Activated CD8-positive, alpha-beta T cell treated with anti-CD3 and anti-CD28 coated beads for 36 hours (primary cell): ENCODE measurements at regions not wholly inside any gene's neighbourhood (a gene's known extent, or its start where the extent isn't known, plus 50 kb on each side); places are given as distances from the start of the nearest gene placed in this dataset.

ENCODE experiments used
- ATAC-seq: fragments of 200-7000 bp; cut with Tn5 transposase; one replicate; pipeline ENCODE4 v1.10.0; 2021; ENCODE audit warnings: mild to moderate bottlenecking, moderate library complexity
- CTCF ChIA-PET: fragments of 350-600 bp; sonication (Branson Sonifier 250); formaldehyde crosslinking; loops from one replicate; lab custom pipeline; 2021; ENCODE audit warnings: antibody characterized with exemption; lab: Charles Lee
- POLR2A ChIA-PET: fragments of 350-600 bp; sonication (Branson Sonifier 250); formaldehyde crosslinking; loops from one replicate; lab custom pipeline; 2021; ENCODE audit warnings: antibody characterized with exemption; lab: Charles Lee
- DNase-seq: peaks from one replicate; pipeline ENCODE4 v3.0.0-alpha.2; 2020
- H3K27ac Mint-ChIP-seq: one replicate; pipeline ENCODE4 v1.8.0; 2021; ENCODE audit warnings: mild to moderate bottlenecking, mixed read lengths
- H3K27me3 Mint-ChIP-seq: one replicate; pipeline ENCODE4 v1.8.0; 2021; ENCODE audit warnings: mixed read lengths
- H3K36me3 Mint-ChIP-seq: one replicate; pipeline ENCODE4 v1.8.0; 2021; ENCODE audit warnings: low read depth, mixed read lengths
- H3K4me1 Mint-ChIP-seq: one replicate; pipeline ENCODE4 v1.8.0; 2021; ENCODE audit warnings: low read depth, mixed read lengths
- H3K4me3 Mint-ChIP-seq: one replicate; pipeline ENCODE4 v1.8.0; 2021; ENCODE audit warnings: mild to moderate bottlenecking, moderate library complexity, mixed read lengths
- H3K9me3 Mint-ChIP-seq: one replicate; pipeline ENCODE4 v1.8.0; 2021; ENCODE audit warnings: mixed read lengths
- CTCF ChIP-seq: fragments of 200-600 bp; IDR thresholded peaks from one replicate; pipeline ENCODE4 v1.8.0; 2022; ENCODE audit warnings: antibody characterized with exemption, mild to moderate bottlenecking
- intact Hi-C: fragments of 100-400 bp; cut with micrococcal nuclease; formaldehyde crosslinking; loops from one replicate; pipeline ENCODE4 v1.10.0; 2022

- H3K4me3 Mint-ChIP-seq = no peak overlapping the region
- peaks cover 22% of the 10 kb centered on the region for H3K9me3 Mint-ChIP-seq
- no peak for DNase-seq
- no peak for ATAC-seq
- no peaks in the 10 kb centered on the region for H3K4me1 Mint-ChIP-seq
- H3K36me3 Mint-ChIP-seq = peaks cover 3% of the 10 kb centered on the region
- TF ChIP-seq CTCF = no peak
- H3K27ac Mint-ChIP-seq = no peak overlapping the region
- intact Hi-C loops = no loop called here
- peaks cover 2% of the 10 kb centered on the region for H3K27me3 Mint-ChIP-seq
- CTCF ChIA-PET = no interaction called here
- POLR2A ChIA-PET = no interaction called here
These were observed 258.6 kb upstream of the KCNMB2 start for GRCh38 chr3:178277605-178278004.

- H3K36me3 Mint-ChIP-seq = peaks cover 3% of the 10 kb centered on the region
- TF ChIP-seq CTCF = no peak
- CTCF ChIA-PET = no interaction called here
- no peaks in the 10 kb centered on the region for H3K4me1 Mint-ChIP-seq
- intact Hi-C loops = no loop called here
- peaks cover 5% of the 10 kb centered on the region for H3K27me3 Mint-ChIP-seq
- H3K27ac Mint-ChIP-seq = no peak overlapping the region
- H3K9me3 Mint-ChIP-seq = peaks cover 23% of the 10 kb centered on the region
- no peak for ATAC-seq
- POLR2A ChIA-PET = no interaction called here
- DNase-seq = no peak
- H3K4me3 Mint-ChIP-seq = no peak overlapping the region
These were observed 252.7 kb upstream of the KCNMB2 start for GRCh38 chr3:178283561-178283960.

- no peak overlapping the region for H3K27ac Mint-ChIP-seq
- H3K27me3 Mint-ChIP-seq = peaks cover 5% of the 10 kb centered on the region
- no peaks in the 10 kb centered on the region for H3K4me1 Mint-ChIP-seq
- intact Hi-C loops = no loop called here
- POLR2A ChIA-PET = no interaction called here
- CTCF ChIA-PET = no interaction called here
- ATAC-seq (no peak), DNase-seq (no peak)
- H3K4me3 Mint-ChIP-seq = no peak overlapping the region
- no peak for TF ChIP-seq CTCF
- H3K9me3 Mint-ChIP-seq = peaks cover 18% of the 10 kb centered on the region
- H3K36me3 Mint-ChIP-seq = peaks cover 3% of the 10 kb centered on the region
These were observed 252.1 kb upstream of the KCNMB2 start for GRCh38 chr3:178284181-178284580.

- peaks cover 8% of the 10 kb centered on the region for H3K9me3 Mint-ChIP-seq
- H3K4me3 Mint-ChIP-seq = no peak overlapping the region
- no peak overlapping the region for H3K27ac Mint-ChIP-seq
- ATAC-seq (no peak), DNase-seq (no peak)
- TF ChIP-seq CTCF = no peak
- H3K36me3 Mint-ChIP-seq = no peaks in the 10 kb centered on the region
- intact Hi-C loops = no loop called here
- ChIA-PET POLR2A (no interaction called here), CTCF (no interaction called here)
- H3K4me1 Mint-ChIP-seq = peaks cover 2% of the 10 kb centered on the region
- peaks cover 3% of the 10 kb centered on the region for H3K27me3 Mint-ChIP-seq
These were observed 248.2 kb upstream of the KCNMB2 start for GRCh38 chr3:178288074-178288473.

GRCh38 chr3:178289544-178290160, 246.6 kb upstream of the KCNMB2 start:
- H3K36me3 Mint-ChIP-seq = no peaks in the 10 kb centered on the region
- POLR2A ChIA-PET = no interaction called here
- intact Hi-C loops = no loop called here
- H3K9me3 Mint-ChIP-seq = peaks cover 8% of the 10 kb centered on the region
- ATAC-seq (no peak), DNase-seq (no peak)
- peaks cover 3% of the 10 kb centered on the region for H3K27me3 Mint-ChIP-seq
- peaks cover 2% of the 10 kb centered on the region for H3K4me1 Mint-ChIP-seq
- TF ChIP-seq CTCF = no peak
- H3K4me3 Mint-ChIP-seq = no peak overlapping the region
- CTCF ChIA-PET = no interaction called here
- H3K27ac Mint-ChIP-seq = no peak overlapping the region
